HG03060 (cell line): ENCODE measurements at regions not wholly inside any gene's neighbourhood (a gene's known extent, or its start where the extent isn't known, plus 50 kb on each side); places are given as distances from the start of the nearest gene placed in this dataset.
"Not testable (repeated sequence)": the region's sequence is repeated elsewhere in the genome, so short reads cannot be mapped to it uniquely, and the experiment has no call there.

ENCODE experiments used
- ATAC-seq: cut with Tn5 transposase; IDR thresholded peaks from one replicate; pipeline ENCODE4 v1.9.1; 2021; ENCODE audit warnings: low read depth, moderate number of reproducible peaks; ENCODE audit not compliant: unreplicated experiment

DNA sequence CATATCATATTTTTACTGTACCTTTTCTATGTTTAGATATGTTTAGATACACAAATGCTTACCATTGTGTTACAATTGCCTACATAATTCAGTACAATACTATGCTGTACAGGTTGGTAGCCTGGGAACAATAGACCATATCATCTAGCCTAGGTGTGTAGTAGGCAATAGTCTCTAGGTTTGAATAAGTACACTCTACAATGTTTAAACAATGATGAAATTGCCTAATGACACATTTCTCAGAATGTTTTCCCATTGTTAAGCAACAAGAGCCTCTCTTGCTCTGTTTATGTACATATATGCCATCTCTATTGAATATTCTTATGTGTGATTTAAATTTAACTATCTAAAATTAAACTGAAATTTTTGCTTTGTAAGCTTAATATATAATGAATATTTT lies 209.6 kb upstream of the ST8SIA4 start:
- no peak for ATAC-seq

DNA sequence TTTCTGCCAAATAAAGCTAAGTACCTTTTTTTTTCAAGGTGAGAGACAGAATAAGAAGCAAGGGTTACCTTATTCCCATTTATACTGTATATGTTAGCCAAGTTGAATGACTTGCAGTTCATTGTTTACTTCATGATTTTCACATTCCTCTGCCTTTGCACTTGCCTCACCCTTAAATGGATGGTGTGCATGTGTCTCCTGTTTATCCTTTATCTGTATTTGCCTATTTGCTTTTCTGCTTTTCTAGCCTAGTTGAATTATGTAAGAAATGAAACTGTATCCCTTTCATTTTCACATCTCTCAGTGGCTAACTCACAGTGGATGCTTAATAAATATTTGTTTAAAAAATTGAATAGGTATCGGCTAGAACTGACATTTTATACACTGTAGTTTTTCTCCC lies 200.8 kb upstream of the ST8SIA4 start:
- ATAC-seq: no peak

DNA sequence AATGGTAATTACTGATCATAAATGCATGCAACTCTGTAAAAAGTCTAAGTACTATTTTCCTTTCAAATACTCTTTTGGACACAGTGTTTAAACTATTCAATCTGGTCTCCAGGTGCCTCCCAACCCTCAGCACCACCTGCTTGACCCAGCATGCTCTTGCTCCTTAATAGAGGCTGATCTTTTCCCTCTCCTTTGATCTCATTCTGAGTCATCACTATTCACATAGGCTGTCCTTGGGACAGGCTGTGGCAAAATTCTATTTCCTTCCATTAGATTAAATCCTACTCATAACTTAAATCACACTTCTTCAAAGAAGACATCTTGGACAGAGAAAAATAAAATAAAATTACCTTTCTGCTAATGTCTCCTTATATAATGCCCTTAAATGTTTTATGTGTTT lies 199.4 kb upstream of the ST8SIA4 start:
- ATAC-seq: no peak

DNA sequence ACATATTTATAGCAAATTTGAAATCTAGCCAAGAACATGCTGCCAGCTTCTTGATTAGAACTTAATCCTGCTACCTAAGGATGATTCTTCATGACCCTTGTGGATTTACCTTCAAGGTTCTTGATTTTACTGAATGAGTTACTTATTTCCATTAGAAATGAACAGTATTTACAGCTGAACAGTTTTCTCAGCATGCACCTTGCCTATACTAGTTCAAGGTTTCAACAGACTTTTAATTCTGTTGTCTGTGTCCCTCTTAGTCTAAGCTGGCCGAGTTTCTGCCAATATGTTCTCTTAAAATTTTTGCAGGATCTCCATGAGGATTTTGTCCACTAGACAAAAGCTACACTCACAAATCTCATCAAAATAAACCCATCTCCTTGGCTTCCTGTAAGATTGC lies 188.8 kb upstream of the ST8SIA4 start:
- ATAC-seq: no peak

DNA sequence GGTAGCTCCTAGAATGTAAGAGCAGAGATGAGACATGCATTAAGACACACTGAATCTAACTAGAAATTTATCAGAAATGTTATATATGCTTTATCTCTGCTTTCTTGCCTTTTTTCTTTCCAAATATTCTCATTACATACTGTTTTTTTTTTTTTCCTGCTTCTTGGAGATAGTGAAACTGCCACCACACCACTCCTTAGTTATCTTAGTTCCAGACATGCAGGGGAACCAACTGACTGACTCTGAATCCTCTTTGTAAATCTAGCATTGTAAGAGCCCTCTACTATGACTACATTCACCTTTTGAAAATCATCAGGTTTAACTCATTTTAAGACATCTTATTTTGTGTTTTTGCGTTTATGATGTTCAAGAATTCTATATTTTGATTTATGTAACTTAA lies 181.3 kb upstream of the ST8SIA4 start:
- no peak for ATAC-seq

DNA sequence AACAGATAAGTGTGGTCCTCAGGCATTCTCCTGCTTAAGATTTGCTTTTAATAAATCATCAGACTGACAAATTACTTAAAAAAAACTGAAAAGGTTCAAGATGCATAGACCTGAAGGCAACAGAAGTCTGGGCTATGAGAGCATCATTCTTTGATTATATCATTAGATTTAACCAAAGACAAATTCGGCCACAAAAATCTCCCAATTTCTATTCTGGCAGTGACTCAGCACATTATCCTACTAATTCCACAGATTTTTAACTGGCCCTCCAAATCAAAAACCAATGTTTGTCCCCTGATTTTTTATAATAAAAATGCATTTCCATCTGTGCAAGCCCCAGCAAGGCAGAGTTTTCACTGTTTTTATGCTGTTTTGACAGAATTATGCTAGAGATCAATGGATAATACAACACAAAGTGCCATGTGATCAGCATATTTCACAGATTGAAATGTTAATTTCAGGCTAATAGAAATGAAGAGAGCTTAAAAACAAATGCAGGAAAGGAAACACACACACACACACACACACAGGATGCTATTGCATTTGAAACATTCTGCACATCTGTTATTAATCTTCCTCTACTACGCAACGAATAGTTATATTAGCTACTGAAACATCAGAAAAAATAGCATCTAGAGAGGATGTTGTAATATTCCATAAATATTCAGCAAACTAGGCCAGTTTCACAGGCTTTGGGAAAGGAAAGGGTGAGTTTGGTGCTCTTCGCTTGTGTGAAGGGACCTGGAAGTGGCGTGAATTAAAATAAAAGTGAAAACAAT lies 177.6 kb upstream of the ST8SIA4 start:
- ATAC-seq: no peak

DNA sequence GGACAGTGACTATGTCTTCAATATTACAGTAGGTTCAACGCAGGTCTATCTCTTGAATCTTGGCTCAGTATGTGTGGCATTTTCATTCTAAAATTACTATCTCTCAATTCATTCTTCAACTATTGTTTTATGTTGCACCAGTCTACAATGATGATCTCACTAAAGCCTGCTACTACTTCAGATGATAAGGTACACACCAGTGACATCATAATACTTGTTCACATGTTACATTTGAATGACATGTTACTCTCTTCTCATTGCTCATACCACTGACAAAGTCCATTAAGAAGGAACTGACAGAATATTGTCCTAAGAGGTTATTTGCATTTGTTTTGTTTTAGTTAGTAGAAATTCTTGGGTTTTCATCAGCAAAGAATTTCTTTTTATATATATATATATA lies 165.2 kb upstream of the ST8SIA4 start:
- no peak for ATAC-seq

DNA sequence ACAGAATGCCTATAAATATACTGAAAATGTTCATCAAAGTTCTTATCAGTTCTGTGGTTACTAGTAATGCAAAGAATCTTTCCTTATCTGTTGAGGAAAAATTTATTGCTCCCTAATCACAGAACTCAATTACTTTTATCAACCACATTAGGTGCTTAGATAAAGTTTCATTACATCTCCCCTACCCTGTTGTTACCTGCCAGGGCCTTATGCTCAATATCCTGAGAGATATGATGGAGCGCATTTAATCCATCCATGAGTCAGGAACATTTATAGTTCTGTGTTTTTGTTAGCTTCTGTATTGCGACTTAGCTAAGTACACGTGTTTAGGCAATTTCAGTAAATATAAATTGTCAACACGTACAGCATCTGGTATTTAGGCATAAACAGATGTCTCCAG lies 164.3 kb upstream of the ST8SIA4 start:
- ATAC-seq: no peak

DNA sequence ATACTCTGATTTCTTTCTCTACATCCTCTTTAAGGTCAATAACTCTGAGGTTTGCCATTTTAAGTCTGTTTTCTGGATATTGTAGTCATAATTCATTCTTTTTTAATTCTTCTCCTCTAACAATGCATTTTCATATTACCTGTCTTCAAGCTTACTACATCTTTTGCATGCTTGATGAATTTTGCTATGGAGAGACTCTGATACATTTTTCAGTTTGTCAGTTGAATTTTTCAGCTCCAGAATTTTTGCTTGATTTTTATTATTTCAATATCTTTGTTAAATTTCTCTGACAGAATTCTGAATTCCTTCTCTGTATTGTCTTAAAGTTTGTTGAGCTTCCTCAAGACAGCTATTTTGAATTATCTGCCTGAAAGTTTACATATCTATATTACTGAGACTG lies 159.8 kb upstream of the ST8SIA4 start:
- no peak for ATAC-seq

DNA sequence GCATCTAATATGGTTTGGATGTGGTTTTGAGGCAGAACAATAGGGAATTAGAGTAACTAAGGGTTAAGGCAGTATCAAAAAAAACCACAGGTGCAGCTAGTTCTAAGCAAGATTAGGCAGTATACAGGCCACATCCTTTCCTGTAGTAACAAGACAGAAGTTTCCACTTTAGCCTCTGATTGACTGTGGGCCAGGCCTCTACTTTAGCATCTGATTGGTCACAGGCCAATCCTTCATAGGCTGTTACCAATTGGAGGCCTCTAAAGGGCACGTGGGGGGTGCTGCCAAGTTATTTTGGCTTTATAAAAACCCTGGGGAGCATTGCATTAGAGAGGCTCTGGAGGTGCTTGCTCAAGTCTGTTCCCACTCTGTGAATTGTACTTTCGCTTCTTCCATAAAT lies 144.1 kb upstream of the ST8SIA4 start:
- peak; percentile 53 for ATAC-seq

DNA sequence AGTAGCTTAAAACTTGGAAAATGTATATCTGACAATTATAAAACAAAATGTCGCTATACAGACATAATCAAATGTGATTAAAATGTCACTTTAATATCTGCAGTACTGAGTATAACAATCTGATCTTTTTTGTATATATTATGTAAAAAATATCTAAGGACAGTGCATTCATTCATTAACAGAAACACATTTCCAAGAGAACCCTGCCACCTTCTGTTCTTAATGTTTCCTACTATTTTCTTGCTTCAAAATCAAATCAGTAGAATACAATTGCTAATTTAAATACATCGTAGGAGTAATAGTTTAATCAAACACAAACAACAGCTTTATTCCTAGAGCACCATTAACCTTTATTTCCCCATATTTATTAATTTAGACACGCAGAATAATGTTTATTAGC lies 142.6 kb upstream of the ST8SIA4 start:
- ATAC-seq: no peak

DNA sequence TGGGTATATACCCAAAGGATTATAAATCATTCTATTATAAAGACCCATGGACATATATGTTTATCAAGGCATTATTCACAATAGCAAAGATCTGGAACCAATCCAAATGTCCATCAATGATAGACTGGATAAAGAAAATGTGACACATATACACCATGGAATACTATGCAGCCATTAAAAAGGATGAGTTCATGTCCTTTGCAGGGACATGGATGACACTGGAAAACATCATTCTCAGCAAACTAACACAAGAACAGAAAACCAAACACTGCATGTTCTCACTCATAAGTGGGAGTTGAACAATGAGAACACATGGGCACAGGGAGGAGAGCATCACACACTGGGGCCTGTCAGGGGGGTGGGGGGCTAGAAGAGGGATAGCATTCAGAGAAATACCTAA lies 136.9 kb upstream of the ST8SIA4 start:
- ATAC-seq: not testable (repeated sequence)

DNA sequence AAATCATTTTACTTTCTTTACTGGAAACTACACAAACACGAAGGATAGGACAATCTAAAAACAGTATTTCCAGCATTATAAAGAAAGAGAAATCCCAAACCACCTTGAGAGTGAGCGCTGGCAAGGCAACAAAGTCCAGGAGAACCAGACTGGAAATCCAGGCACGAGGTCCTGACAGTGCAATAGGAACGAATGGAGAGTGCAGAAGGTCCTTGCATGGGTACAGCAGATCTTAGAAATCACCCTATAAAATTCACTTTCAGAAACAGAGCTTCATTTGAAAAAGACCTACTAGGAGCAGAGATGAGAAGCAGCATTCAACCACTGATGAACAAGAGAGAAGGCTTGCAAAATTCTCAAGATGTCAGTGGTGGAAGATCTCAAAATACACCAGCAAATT lies 133.7 kb upstream of the ST8SIA4 start:
- no peak for ATAC-seq

DNA sequence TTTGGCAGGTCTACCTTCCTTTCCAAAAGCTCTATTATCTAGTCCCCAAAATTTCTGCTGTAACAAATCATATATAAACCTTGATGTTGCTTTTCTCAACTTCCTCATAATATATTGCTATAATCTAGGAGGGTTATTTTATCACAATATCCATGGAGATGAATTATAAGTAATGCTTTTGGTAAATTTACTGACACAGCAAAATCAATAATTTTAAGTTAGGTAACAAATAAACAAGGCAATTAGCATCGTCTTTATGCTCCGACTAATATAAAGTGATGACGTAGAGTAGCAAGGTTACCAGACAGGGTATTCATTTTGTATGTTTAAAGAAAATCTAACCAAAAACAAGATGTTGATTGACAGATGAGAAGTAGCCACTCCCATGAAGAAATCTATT lies 132.3 kb upstream of the ST8SIA4 start:
- ATAC-seq: no peak

DNA sequence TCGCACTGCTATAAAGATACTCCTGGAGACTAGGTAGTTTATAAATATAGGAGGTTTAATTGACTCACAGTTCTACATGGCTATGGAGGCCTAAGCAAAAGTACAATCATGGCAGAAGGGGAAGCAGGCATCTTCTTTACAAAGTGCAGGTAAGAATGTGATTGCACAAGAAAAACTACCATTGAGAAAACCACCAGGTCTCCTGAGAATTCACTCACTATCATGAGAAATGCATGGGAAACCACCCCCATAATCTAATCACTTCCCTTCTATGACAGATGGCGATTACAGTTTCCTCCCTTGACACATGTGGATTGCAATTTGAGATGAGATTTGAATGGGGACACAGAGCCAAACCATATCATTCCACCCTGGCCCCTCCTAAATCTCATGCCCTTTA lies 121.2 kb upstream of the ST8SIA4 start:
- ATAC-seq: no peak

DNA sequence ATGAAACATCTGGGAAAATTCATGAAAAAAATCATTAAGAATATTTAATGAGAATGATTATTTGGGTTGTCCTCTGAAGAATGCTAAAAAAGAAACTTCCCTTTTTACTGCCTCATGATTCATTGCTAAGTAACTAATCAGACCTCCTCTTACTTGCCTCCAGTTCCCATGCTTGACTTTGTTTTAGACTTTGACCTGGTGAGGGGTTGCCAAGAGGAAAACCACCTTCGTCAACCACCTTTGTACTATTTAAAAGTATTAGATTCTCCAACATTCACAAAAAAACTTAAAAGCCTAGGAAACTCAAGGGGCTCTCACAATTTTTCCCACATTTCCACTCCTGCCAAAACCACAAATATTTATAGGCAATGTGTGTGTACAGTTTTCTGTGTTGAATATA lies 115.2 kb upstream of the ST8SIA4 start:
- no peak for ATAC-seq

DNA sequence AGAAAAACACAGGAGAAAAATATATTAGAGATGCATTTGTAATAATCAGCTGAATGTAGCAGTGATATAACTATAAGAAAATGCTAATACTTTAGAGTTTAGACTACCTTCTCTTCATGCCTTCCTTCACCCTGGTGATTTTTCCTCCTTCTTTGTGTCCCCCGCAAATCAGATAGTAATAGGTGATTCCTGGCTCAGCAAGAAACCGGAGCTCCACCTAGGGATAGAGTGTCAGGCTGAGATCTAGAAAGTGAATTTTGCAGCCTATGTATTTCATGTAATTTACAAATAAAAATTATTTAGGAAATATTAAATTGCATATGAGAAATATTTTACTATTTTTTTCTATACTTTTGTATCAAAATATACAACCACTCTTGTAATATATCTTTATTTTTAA lies 109.8 kb upstream of the ST8SIA4 start:
- no peak for ATAC-seq

DNA sequence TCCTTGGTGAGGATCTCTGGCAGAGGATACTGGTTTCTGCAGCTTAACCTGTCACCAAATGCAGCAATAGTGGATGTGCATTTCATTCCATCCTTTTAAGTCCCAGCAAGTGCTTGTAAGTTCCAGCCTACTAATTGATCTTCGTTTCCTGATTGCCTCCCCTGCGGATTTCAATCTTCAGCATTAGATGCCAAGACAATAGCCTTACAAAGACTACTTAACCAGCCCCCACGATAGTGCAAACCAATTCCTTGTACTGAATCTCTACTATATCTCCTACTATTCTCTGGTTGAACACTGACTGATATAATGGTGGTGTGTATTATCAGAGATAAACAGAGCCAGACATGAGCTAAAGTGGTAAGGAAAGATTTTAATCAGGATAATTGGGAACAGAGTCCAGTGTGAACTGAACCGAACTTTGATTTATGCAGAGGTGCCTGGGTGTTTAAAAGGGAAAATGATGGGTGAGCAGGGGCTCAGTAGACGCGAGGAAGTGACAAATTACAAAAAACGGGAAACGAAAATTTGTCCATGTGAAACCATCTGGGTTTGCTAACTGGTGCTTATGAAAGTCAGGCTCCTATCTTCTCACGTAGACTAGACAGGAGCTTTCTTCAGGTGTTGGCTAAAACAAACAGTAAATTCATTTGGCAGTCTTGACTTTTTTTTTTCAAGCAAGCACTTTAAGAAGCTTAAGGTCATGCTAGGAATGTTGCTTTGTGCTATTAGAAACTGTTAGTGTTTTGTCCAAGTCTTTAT lies 106.9 kb upstream of the ST8SIA4 start:
- peak; percentile 95 for ATAC-seq

DNA sequence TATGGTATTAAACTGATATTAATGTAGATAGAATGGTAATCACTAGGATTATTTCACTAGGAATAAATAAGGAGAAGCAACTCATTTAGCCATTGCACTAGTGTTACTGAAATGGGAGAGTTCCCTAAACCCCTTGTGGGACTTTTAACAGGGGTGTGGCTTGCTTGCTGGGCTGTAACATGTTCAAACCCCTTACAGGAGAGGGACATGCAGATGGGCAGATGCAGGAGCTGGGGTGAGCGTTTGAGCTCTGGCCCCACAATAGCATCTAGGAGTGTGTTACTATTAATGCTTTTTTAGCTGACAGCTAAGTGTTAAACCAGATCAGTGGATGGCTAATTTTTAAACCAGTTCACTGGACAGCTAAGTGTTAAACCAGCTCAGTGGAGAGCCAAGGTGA lies 89.3 kb upstream of the ST8SIA4 start:
- ATAC-seq: no peak

DNA sequence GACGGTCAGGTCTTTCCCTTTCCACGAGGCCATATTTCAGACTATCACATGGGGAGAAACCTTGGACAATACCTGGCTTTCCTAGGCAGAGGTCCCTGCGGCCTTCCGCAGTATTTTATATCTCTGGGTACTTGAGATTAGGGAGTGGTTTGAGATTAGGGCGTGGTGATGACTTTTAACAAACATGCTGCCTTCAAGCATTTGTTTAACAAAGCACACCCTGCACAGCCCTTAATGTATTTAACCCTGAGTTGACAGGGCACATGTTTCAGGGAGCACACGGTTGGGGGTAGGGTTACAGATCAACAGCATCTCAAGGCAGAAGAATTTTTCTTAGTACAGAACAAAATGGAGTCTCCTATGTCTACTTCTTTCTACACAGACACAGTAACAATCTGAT lies 80.5 kb upstream of the ST8SIA4 start:
- ATAC-seq: not testable (repeated sequence)

DNA sequence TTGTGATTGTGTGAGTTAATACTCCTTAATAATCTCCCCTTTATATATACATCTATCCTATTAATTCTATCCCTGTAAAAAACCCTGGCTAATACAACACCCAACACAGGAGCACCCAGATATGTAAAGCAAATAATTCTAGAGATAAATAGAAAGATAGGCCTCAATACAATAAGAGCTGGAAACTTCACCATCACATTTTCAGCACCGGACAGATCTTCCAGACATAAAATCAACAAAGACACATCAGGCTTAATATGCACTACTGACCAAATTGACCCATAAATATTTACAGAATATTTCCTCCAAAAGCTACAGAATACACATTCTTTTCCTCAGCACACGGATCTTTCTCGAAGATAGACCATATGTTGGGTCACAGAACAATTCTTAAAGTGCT lies 71.0 kb upstream of the ST8SIA4 start:
- ATAC-seq: no peak

DNA sequence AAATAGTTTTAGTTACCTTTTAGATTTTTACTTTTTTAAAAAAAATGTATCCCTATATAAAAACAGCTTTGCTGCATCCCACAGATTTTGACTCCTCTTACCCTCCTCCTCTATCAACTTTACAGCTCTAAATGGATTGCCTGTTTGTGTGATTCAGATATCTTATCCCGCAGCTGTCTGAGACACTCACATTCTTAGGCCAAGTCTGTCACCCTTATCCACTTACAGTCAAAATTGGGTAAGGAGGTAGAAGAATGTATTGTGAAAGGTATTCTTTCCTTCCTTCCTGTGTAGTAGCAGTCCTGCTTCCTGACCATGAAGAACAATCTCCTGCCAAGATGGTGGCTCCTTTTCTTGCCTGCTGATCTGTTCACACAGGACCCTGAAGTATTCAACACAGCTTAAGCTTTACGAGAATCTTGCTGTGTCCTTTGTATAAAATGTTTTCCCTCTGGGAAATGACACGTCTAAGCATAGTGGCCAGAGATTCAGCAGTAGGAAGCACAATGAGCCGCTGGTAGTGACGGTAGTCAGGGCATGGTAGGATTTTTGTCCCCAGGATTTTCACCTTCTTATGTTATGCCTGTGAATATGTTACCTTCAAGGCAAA lies 67.7 kb upstream of the ST8SIA4 start:
- ATAC-seq: no peak
